Nephron (organoid): ENCODE measurements at regions not wholly inside any gene's neighbourhood (a gene's known extent, or its start where the extent isn't known, plus 50 kb on each side); places are given as distances from the start of the nearest gene placed in this dataset.

ENCODE experiments used
- H3K27ac Mint-ChIP-seq, 3 experiments: 2 replicates each; pipeline ENCODE4 v1.8.0; 2020; ENCODE audit warnings: mixed read lengths in 3 of 3, mild to moderate bottlenecking in 2 of 3, moderate library complexity in 1 of 3
- H3K27me3 Mint-ChIP-seq: 2 replicates; pipeline ENCODE4 v1.8.0; 2021; ENCODE audit warnings: low read depth, mild to moderate bottlenecking, moderate library complexity, mixed read lengths
- H3K36me3 Mint-ChIP-seq: 2 replicates; pipeline ENCODE4 v1.8.0; 2020; ENCODE audit warnings: low read depth, mixed read lengths
- H3K4me1 Mint-ChIP-seq: 2 replicates; pipeline ENCODE4 v1.8.0; 2020; ENCODE audit warnings: mixed read lengths
- H3K4me3 Mint-ChIP-seq, 3 experiments: 2 replicates each; pipeline ENCODE4 v1.8.0; 2020; ENCODE audit warnings: mild to moderate bottlenecking in 3 of 3, mixed read lengths in 3 of 3, moderate library complexity in 2 of 3
- H3K9me3 Mint-ChIP-seq: 2 replicates; pipeline ENCODE4 v1.8.0; 2020; ENCODE audit warnings: mixed read lengths
- CTCF ChIP-seq, 3 experiments: fragments of 200-600 bp; sonication (generic); IDR thresholded peaks; one replicate each; pipeline ENCODE4 v1.5.0; 2021; ENCODE audit warnings: antibody characterized with exemption in 3 of 3; ENCODE audit not compliant: unreplicated experiment in 3 of 3

- TF ChIP-seq CTCF (IDR thresholded peaks at IDR 0.05; ENCODE audit: unreplicated experiment in 3 of 3) = no peak
- H3K36me3 Mint-ChIP-seq = no peaks in the 10 kb centered on the region
- H3K9me3 Mint-ChIP-seq = no peaks in the 10 kb centered on the region
- no peak overlapping the region for H3K4me3 Mint-ChIP-seq
- peaks cover 3% of the 10 kb centered on the region for H3K27me3 Mint-ChIP-seq
- peaks cover 84% of the 10 kb centered on the region for H3K4me1 Mint-ChIP-seq
- peak overlapping the region in 2 of 3 experiments; percentile 53 to 80 for H3K27ac Mint-ChIP-seq
Measured at GRCh38 chr11:15886299-15886698, 470.0 kb downstream of the SOX6 start.

GRCh38 chr11:15886866-15887265 lies 469.5 kb downstream of the SOX6 start:
- Mint-ChIP-seq H3K36me3 (no peaks in the 10 kb centered on the region), H3K9me3 (no peaks in the 10 kb centered on the region), H3K27ac (peak overlapping the region in 2 of 3 experiments; percentile 37 to 53), H3K4me3 (no peak overlapping the region), H3K27me3 (peaks cover 3% of the 10 kb centered on the region), H3K4me1 (peaks cover 80% of the 10 kb centered on the region)
- TF ChIP-seq CTCF (IDR thresholded peaks at IDR 0.05; ENCODE audit: unreplicated experiment in 3 of 3) = no peak

GRCh38 chr11:15888556-15889345 lies 467.6 kb downstream of the SOX6 start:
- Mint-ChIP-seq H3K9me3 (no peaks in the 10 kb centered on the region), H3K4me3 (no peak overlapping the region), H3K36me3 (no peaks in the 10 kb centered on the region), H3K27me3 (peaks cover 3% of the 10 kb centered on the region), H3K27ac (peak overlapping the region; percentile 47 to 85 (median 52)), H3K4me1 (peaks cover 76% of the 10 kb centered on the region)
- TF ChIP-seq CTCF (IDR thresholded peaks at IDR 0.05; ENCODE audit: unreplicated experiment in 3 of 3) = no peak

- Mint-ChIP-seq H3K9me3 (no peaks in the 10 kb centered on the region), H3K27me3 (peaks cover 3% of the 10 kb centered on the region), H3K27ac (peak overlapping the region; percentile 47 to 85 (median 52)), H3K4me3 (no peak overlapping the region), H3K36me3 (no peaks in the 10 kb centered on the region), H3K4me1 (peaks cover 73% of the 10 kb centered on the region)
- TF ChIP-seq CTCF (IDR thresholded peaks at IDR 0.05; ENCODE audit: unreplicated experiment in 3 of 3) = no peak
Measured at GRCh38 chr11:15889363-15890030, 466.8 kb downstream of the SOX6 start.

- Mint-ChIP-seq H3K27ac (peak overlapping the region; percentile 13 to 63 (median 57)), H3K9me3 (no peaks in the 10 kb centered on the region), H3K4me3 (no peak overlapping the region), H3K36me3 (no peaks in the 10 kb centered on the region), H3K4me1 (peaks cover 73% of the 10 kb centered on the region), H3K27me3 (peaks cover 3% of the 10 kb centered on the region)
- no peak for TF ChIP-seq CTCF (IDR thresholded peaks at IDR 0.05; ENCODE audit: unreplicated experiment in 3 of 3)
Measured at GRCh38 chr11:15890031-15890713, 466.2 kb downstream of the SOX6 start.
